H1 (cell line): ENCODE measurements at regions not wholly inside any gene's neighbourhood (a gene's known extent, or its start where the extent isn't known, plus 50 kb on each side); places are given as distances from the start of the nearest gene placed in this dataset.

Experiments
- CTCF ChIA-PET: fragments of 300-600 bp; sonication (Branson Sonifier 250); formaldehyde crosslinking; loops from one replicate; lab custom pipeline; 2021; ENCODE audit not compliant: partially characterized antibody; lab: Charles Lee
- POLR2A ChIA-PET: fragments of 300-600 bp; sonication (Branson Sonifier 250); formaldehyde crosslinking; loops from one replicate; lab custom pipeline; 2021; ENCODE audit warnings: inconsistent platforms; ENCODE audit not compliant: partially characterized antibody; lab: Charles Lee
- DNase-seq, 2 experiments: peaks; one replicate each; pipeline versions ENCODE4 v3.0.0 to v3.0.0-alpha.2; 2010 to 2022; ENCODE audit warnings: low spot score in 2 of 2, low read depth in 1 of 2, mixed read lengths in 1 of 2
- FAIRE-seq: peaks from 2 replicates; lab custom pipeline; 2011; peaks lifted over from hg19 to GRCh38; lab: Jason Lieb, UNC
- H2AFZ ChIP-seq: 2 replicates; pipeline ENCODE4 v1.8.1; 2012; ENCODE audit warnings: low read length, inconsistent platforms
- H2AK5ac ChIP-seq: 2 replicates; pipeline ENCODE4 v1.6.1; 2013; ENCODE audit warnings: low read depth, low read length
- H2BK120ac ChIP-seq: replicated peaks from 2 replicates; pipeline ENCODE3; 2013; ENCODE audit warnings: low read depth, low read length, inconsistent platforms
- H2BK12ac ChIP-seq: 2 replicates; pipeline ENCODE4 v1.6.1; 2013; ENCODE audit warnings: low read depth, low read length
- H2BK15ac ChIP-seq: 2 replicates; pipeline ENCODE4 v1.6.1; 2013; ENCODE audit warnings: low read length
- H2BK20ac ChIP-seq: 2 replicates; pipeline ENCODE4 v1.6.1; 2013; ENCODE audit warnings: low read length
- H2BK5ac ChIP-seq: 2 replicates; pipeline ENCODE4 v1.6.1; 2013; ENCODE audit warnings: low read depth, low read length
- H3K14ac ChIP-seq: 2 replicates; pipeline ENCODE4 v1.6.1; 2013; ENCODE audit warnings: inconsistent platforms; ENCODE audit not compliant: insufficient read length
- H3K18ac ChIP-seq: 2 replicates; pipeline ENCODE4 v1.6.1; 2013; ENCODE audit warnings: low read length; ENCODE audit errors: extremely low read depth
- H3K23ac ChIP-seq: 2 replicates; pipeline ENCODE4 v1.6.1; 2013; ENCODE audit warnings: inconsistent platforms; ENCODE audit not compliant: insufficient read length
- H3K23me2 ChIP-seq: 2 replicates; pipeline ENCODE4 v1.6.1; 2013; ENCODE audit warnings: low read depth, low read length
- H3K27ac ChIP-seq: 2 replicates; pipeline ENCODE4 v1.6.1; 2011; ENCODE audit warnings: low read depth, low read length, inconsistent platforms
- H3K27me3 ChIP-seq, 4 experiments: replicated peaks in 1 of 4; 1 replicate in 1 of 4; 2 replicates in 3 of 4; pipeline versions ENCODE4 v1.6.1 to v1.8.1; 2011 to 2013; ENCODE audit warnings: low read length in 3 of 4, mild to moderate bottlenecking in 3 of 4, inconsistent platforms in 2 of 4, mixed read lengths in 2 of 4, moderate library complexity in 1 of 4; ENCODE audit not compliant: control insufficient read depth in 3 of 4, insufficient read depth in 3 of 4; ENCODE audit errors: extremely low read depth in 1 of 4
- H3K36me3 ChIP-seq, 4 experiments: 2 replicates each; pipeline versions ENCODE4 v1.6.1 to v1.8.1; 2011 to 2013; ENCODE audit warnings: mild to moderate bottlenecking in 4 of 4, low read length in 3 of 4, moderate library complexity in 2 of 4, control low read depth in 1 of 4, inconsistent platforms in 1 of 4; ENCODE audit not compliant: insufficient read depth in 4 of 4, control insufficient read depth in 2 of 4
- H3K4ac ChIP-seq: replicated peaks from 2 replicates; pipeline ENCODE3; 2013; ENCODE audit warnings: low read length, low read depth, mixed read lengths, inconsistent platforms; ENCODE audit not compliant: insufficient read length
- H3K4me1 ChIP-seq, 4 experiments: replicated peaks in 1 of 4; 1 replicate in 1 of 4; 2 replicates in 3 of 4; pipeline versions ENCODE4 v1.6.1 to v1.8.1; 2011 to 2013; ENCODE audit warnings: low read length in 3 of 4, inconsistent platforms in 2 of 4, mixed read lengths in 1 of 4; ENCODE audit not compliant: insufficient read depth in 4 of 4, control insufficient read depth in 3 of 4
- H3K4me2 ChIP-seq, 2 experiments: 2 replicates each; pipeline versions ENCODE4 v1.6.1 to v1.8.1; 2011 to 2013; ENCODE audit warnings: low read depth in 2 of 2, low read length in 2 of 2, control low read depth in 1 of 2, inconsistent platforms in 1 of 2, mild to moderate bottlenecking in 1 of 2; ENCODE audit not compliant: insufficient read depth in 1 of 2
- H3K4me3 ChIP-seq, 4 experiments: fragments of 200-600, 300-600 bp in 1 of 4; sonication (generic), shearing (Covaris generic), sonication (Bioruptor Twin) in 1 of 4; 2 replicates each; pipeline versions ENCODE4 v1.5.1 to v1.8.1; 2011 to 2016; ENCODE audit warnings: low read length in 4 of 4, low read depth in 3 of 4, control low read depth in 2 of 4, inconsistent platforms in 2 of 4, mild to moderate bottlenecking in 2 of 4, mixed read lengths in 1 of 4, moderate library complexity in 1 of 4; ENCODE audit not compliant: insufficient read depth in 2 of 4; ENCODE audit errors: extremely low read depth in 1 of 4
- H3K56ac ChIP-seq: replicated peaks from 2 replicates; pipeline ENCODE3; 2013; ENCODE audit warnings: low read depth, mild to moderate bottlenecking, mixed read lengths, low read length, inconsistent platforms; ENCODE audit not compliant: insufficient read length
- H3K79me1 ChIP-seq: 2 replicates; pipeline ENCODE4 v1.6.1; 2013; ENCODE audit warnings: low read depth, low read length, control low read depth
- H3K79me2 ChIP-seq, 2 experiments: 2 replicates each; pipeline versions ENCODE4 v1.6.1 to v1.8.1; 2012 to 2013; ENCODE audit warnings: low read length in 2 of 2, mild to moderate bottlenecking in 2 of 2, inconsistent platforms in 1 of 2; ENCODE audit not compliant: insufficient read depth in 2 of 2, control insufficient read depth in 1 of 2
- H3K9ac ChIP-seq, 4 experiments: replicated peaks in 1 of 4; 1 replicate in 1 of 4; 2 replicates in 3 of 4; pipeline versions ENCODE4 v1.6.1 to v1.8.1; 2011 to 2013; ENCODE audit warnings: low read depth in 3 of 4, low read length in 3 of 4, control low read depth in 2 of 4, mild to moderate bottlenecking in 2 of 4, moderate library complexity in 2 of 4, inconsistent platforms in 1 of 4; ENCODE audit errors: extremely low read depth in 1 of 4
- H3K9me3 ChIP-seq, 2 experiments: 2 replicates each; pipeline versions ENCODE4 v1.6.1 to v1.8.1; 2012 to 2013; ENCODE audit warnings: mild to moderate bottlenecking in 2 of 2, moderate library complexity in 2 of 2, control low read depth in 1 of 2, inconsistent platforms in 1 of 2, low read depth in 1 of 2, low read length in 1 of 2, mixed read lengths in 1 of 2; ENCODE audit not compliant: insufficient read depth in 2 of 2
- H4K20me1 ChIP-seq, 2 experiments: replicated peaks in 1 of 2; 2 replicates each; pipeline versions ENCODE3 to v1.8.1; 2011 to 2013; ENCODE audit warnings: inconsistent platforms in 2 of 2, low read length in 2 of 2, mild to moderate bottlenecking in 1 of 2; ENCODE audit not compliant: insufficient read depth in 2 of 2, control insufficient read depth in 1 of 2
- H4K5ac ChIP-seq: 2 replicates; pipeline ENCODE4 v1.6.1; 2013; ENCODE audit warnings: low read length, low read depth, mixed read lengths, inconsistent platforms; ENCODE audit not compliant: insufficient read length
- H4K8ac ChIP-seq: 2 replicates; pipeline ENCODE4 v1.8.0; 2013; ENCODE audit warnings: mild to moderate bottlenecking, moderate library complexity, low read length, inconsistent platforms; ENCODE audit not compliant: insufficient read depth; ENCODE audit errors: extremely low read depth
- H4K91ac ChIP-seq: replicated peaks from 2 replicates; pipeline ENCODE3; 2013; ENCODE audit warnings: low read length, mixed read lengths, inconsistent platforms; ENCODE audit not compliant: insufficient read length
- ASH2L ChIP-seq: fragments of 200-600, 300-600 bp; sonication (generic); IDR thresholded peaks from one replicate; pipeline ENCODE4 v1.7.1; 2017; ENCODE audit warnings: low read length
- ATF3 ChIP-seq: IDR thresholded peaks from 2 replicates; pipeline ENCODE4 v1.6.1; 2011; ENCODE audit warnings: low read depth, mild to moderate bottlenecking, low read length; ENCODE audit not compliant: insufficient read depth
- CBX5 ChIP-seq: fragments of 300-800, 300-1000 bp; sonication (generic); IDR thresholded peaks from 2 replicates; pipeline ENCODE4 v1.7.1; 2016; ENCODE audit warnings: antibody characterized with exemption, low read length, low read depth
- GABPA ChIP-seq: IDR thresholded peaks from 2 replicates; pipeline ENCODE4 v1.6.1; 2011; ENCODE audit warnings: mild to moderate bottlenecking, low read length, moderate library complexity, borderline replicate concordance; ENCODE audit not compliant: insufficient read depth
- GTF2F1 ChIP-seq: IDR thresholded peaks from 2 replicates; pipeline ENCODE4 v1.6.1; 2012; ENCODE audit warnings: low read depth, low read length, improper control_type of control experiment, borderline replicate concordance
- JUND ChIP-seq: IDR thresholded peaks from 2 replicates; pipeline ENCODE4 v1.6.1; 2011; ENCODE audit warnings: mild to moderate bottlenecking, improper control_type of control experiment, low read length
- MAFK ChIP-seq: IDR thresholded peaks from 2 replicates; pipeline ENCODE4 v1.6.1; 2012; ENCODE audit warnings: low read depth, mild to moderate bottlenecking, improper control_type of control experiment, low read length
- POU5F1 ChIP-seq: IDR thresholded peaks from 2 replicates; pipeline ENCODE4 v1.6.1; 2011; ENCODE audit warnings: low read depth, mild to moderate bottlenecking, low read length, moderate library complexity
- SUZ12 ChIP-seq: fragments of 200-600 bp; sonication (generic); IDR thresholded peaks from 2 replicates; pipeline ENCODE4 v1.6.1; 2012; ENCODE audit warnings: mild to moderate bottlenecking, inconsistent platforms, low read length, moderate library complexity, mixed read lengths
- TAF7 ChIP-seq: optimal IDR thresholded peaks from 2 replicates; pipeline ENCODE3; 2011; ENCODE audit warnings: low read depth, mild to moderate bottlenecking, inconsistent platforms, low read length, moderate library complexity, borderline replicate concordance
- TCF12 ChIP-seq: IDR thresholded peaks from 2 replicates; pipeline ENCODE4 v1.6.1; 2011; ENCODE audit warnings: low read depth, mild to moderate bottlenecking, low read length
- TEAD4 ChIP-seq: IDR thresholded peaks from 2 replicates; pipeline ENCODE4 v1.6.1; 2012; ENCODE audit warnings: low read depth, low read length, inconsistent platforms, mixed read lengths
- WGBS, 2 experiments: shearing (Covaris generic) in 1 of 2; methylation state at CpG; one replicate each; pipeline versions ENCODE4 v1.1.6 to v1.1.7; 2013 to 2015; ENCODE audit warnings: low lambda C conversion rate in 2 of 2, mixed read lengths in 2 of 2, inconsistent platforms in 1 of 2, low coverage in 1 of 2, missing lambda C conversion rate in 1 of 2; ENCODE audit not compliant: insufficient replicate concordance in 2 of 2, insufficient coverage in 1 of 2, insufficient read length in 1 of 2; ENCODE audit errors: extremely low coverage in 1 of 2, missing lambda C conversion rate in 1 of 2; 5-methylcytosine and 5-hydroxymethylcytosine counted together
- TF ChIP-seq, protein P1 (sequence below), 3 experiments: IDR thresholded peaks; 1 replicate in 2 of 3; 2 replicates in 1 of 3; pipeline versions ENCODE4 v1.5.1 to v1.6.1; 2011; ENCODE audit warnings: low read length in 3 of 3, mild to moderate bottlenecking in 3 of 3, inconsistent platforms in 2 of 3, low read depth in 1 of 3, moderate library complexity in 1 of 3; ENCODE audit not compliant: insufficient read depth in 1 of 3; ENCODE audit errors: control extremely low read depth in 1 of 3

DNA sequence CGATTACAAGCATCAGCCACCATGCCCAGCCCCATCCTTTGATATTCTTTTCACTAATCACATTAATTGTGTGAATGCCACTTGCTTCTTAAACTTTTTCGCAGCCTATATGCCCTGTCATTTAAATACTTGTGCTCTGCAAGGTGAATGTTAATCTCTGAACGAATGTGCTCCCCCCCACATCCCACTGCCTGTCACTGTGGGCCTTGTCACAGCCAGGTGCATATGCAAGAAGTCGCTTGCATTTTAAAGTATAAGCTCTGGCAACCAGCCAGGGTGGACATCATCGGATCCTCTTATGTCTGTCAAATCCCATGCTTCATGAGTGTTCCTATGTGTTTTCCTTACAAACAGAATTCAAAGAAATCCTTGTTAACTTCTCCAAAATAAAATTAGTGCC, 304.4 kb downstream of the GALR1 start:
- H3K56ac ChIP-seq, result no peak overlapping the region
- no peak for TF ChIP-seq GTF2F1
- no peak for TF ChIP-seq CBX5
- TF ChIP-seq TCF12, result no peak
- no peak for TF ChIP-seq ATF3
- TF ChIP-seq POU5F1, result no peak
- no peak for TF ChIP-seq TEAD4
- no peak for TF ChIP-seq JUND
- TF ChIP-seq MAFK, result no peak
- no peak for TF ChIP-seq SUZ12
- TF ChIP-seq, protein P1, sequence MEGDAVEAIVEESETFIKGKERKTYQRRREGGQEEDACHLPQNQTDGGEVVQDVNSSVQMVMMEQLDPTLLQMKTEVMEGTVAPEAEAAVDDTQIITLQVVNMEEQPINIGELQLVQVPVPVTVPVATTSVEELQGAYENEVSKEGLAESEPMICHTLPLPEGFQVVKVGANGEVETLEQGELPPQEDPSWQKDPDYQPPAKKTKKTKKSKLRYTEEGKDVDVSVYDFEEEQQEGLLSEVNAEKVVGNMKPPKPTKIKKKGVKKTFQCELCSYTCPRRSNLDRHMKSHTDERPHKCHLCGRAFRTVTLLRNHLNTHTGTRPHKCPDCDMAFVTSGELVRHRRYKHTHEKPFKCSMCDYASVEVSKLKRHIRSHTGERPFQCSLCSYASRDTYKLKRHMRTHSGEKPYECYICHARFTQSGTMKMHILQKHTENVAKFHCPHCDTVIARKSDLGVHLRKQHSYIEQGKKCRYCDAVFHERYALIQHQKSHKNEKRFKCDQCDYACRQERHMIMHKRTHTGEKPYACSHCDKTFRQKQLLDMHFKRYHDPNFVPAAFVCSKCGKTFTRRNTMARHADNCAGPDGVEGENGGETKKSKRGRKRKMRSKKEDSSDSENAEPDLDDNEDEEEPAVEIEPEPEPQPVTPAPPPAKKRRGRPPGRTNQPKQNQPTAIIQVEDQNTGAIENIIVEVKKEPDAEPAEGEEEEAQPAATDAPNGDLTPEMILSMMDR (IDR thresholded peaks at IDR 0.05; ENCODE audit: control extremely low read depth in 1 of 3, insufficient read depth in 1 of 3, low read depth in 1 of 3, low read length in 3 of 3), result no peak
- no peak for TF ChIP-seq ASH2L
- TF ChIP-seq GABPA, result no peak
- no peak for TF ChIP-seq TAF7

More for the DNA sequence above, 304.4 kb downstream of the GALR1 start:
- Histone ChIP-seq H3K79me2 (no peaks in the 10 kb centered on the region), H2BK15ac (no peak overlapping the region), H3K4me3 (no peak overlapping the region), H4K5ac (no peak overlapping the region), H3K4me2 (no peak overlapping the region), H3K23me2 (no peaks in the 10 kb centered on the region), H3K14ac (no peak overlapping the region), H2BK5ac (no peak overlapping the region), H3K9ac (no peak overlapping the region), H3K27me3 (no peaks in the 10 kb centered on the region), H2BK12ac (no peak overlapping the region), H2AFZ (no peak overlapping the region), H3K4me1 (no peaks in the 10 kb centered on the region), H3K23ac (no peak overlapping the region), H2BK20ac (no peak overlapping the region), H4K20me1 (no peaks in the 10 kb centered on the region), H3K27ac (no peak overlapping the region), H3K9me3 (no peaks in the 10 kb centered on the region), H3K4ac (no peak overlapping the region), H4K8ac (no peak overlapping the region), H3K79me1 (no peaks in the 10 kb centered on the region), H2BK120ac (no peak overlapping the region), H2AK5ac (no peak overlapping the region), H3K36me3 (no peaks in the 10 kb centered on the region), H3K18ac (no peak overlapping the region), H4K91ac (no peak overlapping the region)
- DNase-seq (no peak), FAIRE-seq (no peak)
- CTCF ChIA-PET, result no interaction called here
- POLR2A ChIA-PET, result no interaction called here
- WGBS, 2 experiments, result 88% methylated on average over 5 of the region's 5 CpGs; no CpG with 5 or more reads in 1 of the 2 experiments
